ENCODE measurements at regions not wholly inside any gene's neighbourhood (a gene's known extent, or its start where the extent isn't known, plus 50 kb on each side); places are given as distances from the start of the nearest gene placed in this dataset.

- no peak for DNase-seq
These were observed 444.9 kb upstream of the TBL1XR1 start for GRCh38 chr3:177642042-177642803.

- no peak for DNase-seq
These were observed 445.5 kb upstream of the TBL1XR1 start for GRCh38 chr3:177642804-177643125.

- DNase-seq, result no peak
These were observed 449.5 kb upstream of the TBL1XR1 start for GRCh38 chr3:177646749-177647148.

GRCh38 chr3:177647341-177647740 lies 450.1 kb upstream of the TBL1XR1 start:
- no peak for DNase-seq

GRCh38 chr3:177647876-177648275 lies 450.6 kb upstream of the TBL1XR1 start:
- no peak for DNase-seq

GRCh38 chr3:177652556-177653291 lies 455.4 kb upstream of the TBL1XR1 start:
- no peak for DNase-seq

- no peak for DNase-seq
These were observed 460.0 kb upstream of the TBL1XR1 start for GRCh38 chr3:177657243-177657642.

GRCh38 chr3:177658354-177658753 lies 461.1 kb upstream of the TBL1XR1 start:
- no peak for DNase-seq

GRCh38 chr3:177664380-177665103 lies 467.3 kb upstream of the TBL1XR1 start:
- DNase-seq, result peak; percentile 24

- no peak for DNase-seq
These were observed 468.0 kb upstream of the TBL1XR1 start for GRCh38 chr3:177665122-177665808.

GRCh38 chr3:177672252-177672911 lies 475.1 kb upstream of the TBL1XR1 start:
- DNase-seq, result no peak

GRCh38 chr3:177673112-177673914 lies 476.0 kb upstream of the TBL1XR1 start:
- DNase-seq, result no peak

- no peak for DNase-seq
These were observed 476.9 kb upstream of the TBL1XR1 start for GRCh38 chr3:177674186-177674585.

- DNase-seq, result no peak
These were observed 478.9 kb upstream of the TBL1XR1 start for GRCh38 chr3:177676148-177676547.

GRCh38 chr3:177676947-177677587 lies 479.8 kb upstream of the TBL1XR1 start:
- DNase-seq, result no peak

GRCh38 chr3:177679568-177680471 lies 482.5 kb upstream of the TBL1XR1 start:
- peak; percentile 23 for DNase-seq

- DNase-seq, result no peak
These were observed 483.2 kb upstream of the TBL1XR1 start for GRCh38 chr3:177680472-177680821.

- DNase-seq, result no peak
These were observed 483.9 kb upstream of the TBL1XR1 start for GRCh38 chr3:177681156-177681555.

GRCh38 chr3:177681852-177682251 lies 484.6 kb upstream of the TBL1XR1 start:
- no peak for DNase-seq

- no peak for DNase-seq
These were observed 486.3 kb upstream of the TBL1XR1 start for GRCh38 chr3:177683586-177683985.

Measured in stimulated activated CD4-positive, alpha-beta T cell treated with anti-CD3 and anti-CD28 coated beads, Interleukin-1b, Interleukin-23, amount 100 ng/mL, for 48 hours (primary cell).